ENCODE measurements at regions not wholly inside any gene's neighbourhood (a gene's known extent, or its start where the extent isn't known, plus 50 kb on each side); places are given as distances from the start of the nearest gene placed in this dataset.

DNA sequence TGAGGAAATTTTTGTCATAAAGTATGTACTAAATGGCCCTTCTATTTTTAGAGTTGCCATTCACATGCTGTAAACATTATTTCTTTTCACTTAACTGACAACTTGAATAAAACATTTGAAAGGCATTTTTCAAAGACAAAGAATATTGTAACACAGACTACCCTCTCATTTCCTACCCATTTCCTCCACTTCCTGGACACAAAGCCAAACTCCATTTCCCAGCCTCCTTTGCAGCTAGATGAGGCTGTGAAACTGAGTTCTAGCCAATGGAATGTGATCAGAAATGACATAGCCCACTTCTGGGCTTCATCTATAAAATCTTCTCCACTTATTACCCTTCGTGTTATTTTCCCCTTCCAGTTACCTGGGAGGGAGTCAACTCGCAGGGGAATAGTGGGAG is 288.9 kb upstream of the DPH6 start:
- Histone ChIP-seq H3K9me3 (no peaks in the 10 kb centered on the region), H3K27ac (no peak overlapping the region), H3K27me3 (no peaks in the 10 kb centered on the region), H3K36me3 (no peaks in the 10 kb centered on the region), H3K4me3 (no peak overlapping the region), H3K4me1 (no peaks in the 10 kb centered on the region)
- intact Hi-C loops (cut with DNase I): no loop called here
- DNase-seq (ENCODE audit: extremely low spot score in 2 of 2): no peak
- no peak for TF ChIP-seq POLR2A (IDR thresholded peaks at IDR 0.05)
- TF ChIP-seq, protein P1, sequence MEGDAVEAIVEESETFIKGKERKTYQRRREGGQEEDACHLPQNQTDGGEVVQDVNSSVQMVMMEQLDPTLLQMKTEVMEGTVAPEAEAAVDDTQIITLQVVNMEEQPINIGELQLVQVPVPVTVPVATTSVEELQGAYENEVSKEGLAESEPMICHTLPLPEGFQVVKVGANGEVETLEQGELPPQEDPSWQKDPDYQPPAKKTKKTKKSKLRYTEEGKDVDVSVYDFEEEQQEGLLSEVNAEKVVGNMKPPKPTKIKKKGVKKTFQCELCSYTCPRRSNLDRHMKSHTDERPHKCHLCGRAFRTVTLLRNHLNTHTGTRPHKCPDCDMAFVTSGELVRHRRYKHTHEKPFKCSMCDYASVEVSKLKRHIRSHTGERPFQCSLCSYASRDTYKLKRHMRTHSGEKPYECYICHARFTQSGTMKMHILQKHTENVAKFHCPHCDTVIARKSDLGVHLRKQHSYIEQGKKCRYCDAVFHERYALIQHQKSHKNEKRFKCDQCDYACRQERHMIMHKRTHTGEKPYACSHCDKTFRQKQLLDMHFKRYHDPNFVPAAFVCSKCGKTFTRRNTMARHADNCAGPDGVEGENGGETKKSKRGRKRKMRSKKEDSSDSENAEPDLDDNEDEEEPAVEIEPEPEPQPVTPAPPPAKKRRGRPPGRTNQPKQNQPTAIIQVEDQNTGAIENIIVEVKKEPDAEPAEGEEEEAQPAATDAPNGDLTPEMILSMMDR (IDR thresholded peaks at IDR 0.05): no peak
- TF ChIP-seq POLR2AphosphoS5 (IDR thresholded peaks at IDR 0.05; ENCODE audit: insufficient read depth in 1 of 2, low read depth in 1 of 2): no peak

DNA sequence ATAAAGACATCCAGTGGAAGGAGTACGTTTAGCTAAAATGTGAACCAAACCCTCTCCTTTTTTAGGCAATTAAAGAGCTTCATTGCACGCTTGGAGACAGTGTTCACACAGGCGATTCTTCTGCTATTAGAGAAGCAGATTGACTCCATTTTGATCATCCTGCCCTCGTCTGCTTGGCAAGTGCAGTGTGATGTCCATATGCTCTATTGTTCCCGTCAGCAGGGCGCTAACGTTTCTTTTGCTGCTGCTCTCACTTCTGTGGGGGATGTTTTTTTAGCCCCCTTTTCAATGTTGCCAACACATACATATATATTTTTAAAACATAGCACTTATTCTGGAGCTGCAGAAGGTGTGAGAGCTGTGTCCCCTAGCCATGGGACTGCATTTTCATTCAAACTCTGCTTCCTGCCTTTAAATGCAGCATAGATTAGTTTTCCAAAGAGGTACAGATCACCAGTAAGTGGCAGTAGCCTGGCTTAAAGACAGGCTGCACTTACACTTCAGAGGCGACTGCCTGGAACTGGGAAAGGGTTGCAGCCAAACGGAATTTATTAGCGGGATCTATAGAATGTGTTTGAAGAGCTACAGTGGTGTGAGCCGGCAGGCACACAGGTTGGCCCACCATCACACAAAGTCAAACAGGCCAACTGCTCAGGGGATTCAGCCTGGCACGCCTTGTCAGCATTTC is 292.6 kb upstream of the DPH6 start:
- Histone ChIP-seq H3K4me1 (no peaks in the 10 kb centered on the region), H3K27ac (no peak overlapping the region), H3K27me3 (no peaks in the 10 kb centered on the region), H3K4me3 (no peak overlapping the region), H3K36me3 (no peaks in the 10 kb centered on the region), H3K9me3 (no peaks in the 10 kb centered on the region)
- TF ChIP-seq, protein P1 (IDR thresholded peaks at IDR 0.05): no peak
- no peak for TF ChIP-seq POLR2A (IDR thresholded peaks at IDR 0.05)
- TF ChIP-seq POLR2AphosphoS5 (IDR thresholded peaks at IDR 0.05; ENCODE audit: insufficient read depth in 1 of 2, low read depth in 1 of 2): no peak
- no peak for DNase-seq (ENCODE audit: extremely low spot score in 2 of 2)
- intact Hi-C loops (cut with DNase I): no loop called here

DNA sequence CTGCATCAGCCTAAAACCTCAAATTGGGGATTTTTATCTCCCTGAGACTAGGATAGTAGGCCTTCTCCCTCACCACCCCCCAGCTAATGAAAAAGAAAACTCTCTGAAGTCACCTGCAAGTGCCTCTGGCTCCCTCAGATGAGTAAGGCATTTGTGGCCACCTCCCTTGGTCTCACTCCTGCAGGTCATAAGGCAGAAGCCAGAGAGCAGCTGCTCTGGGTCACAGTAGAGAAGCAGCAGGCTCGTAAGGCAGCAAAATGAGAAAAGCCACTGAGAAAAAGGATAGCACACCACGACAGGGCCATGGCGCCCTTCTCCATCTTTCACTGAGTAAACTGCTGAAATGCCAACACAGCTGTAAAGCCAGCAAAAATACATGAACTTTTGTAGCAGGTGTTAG is 296.7 kb upstream of the DPH6 start:
- TF ChIP-seq, protein P1 (IDR thresholded peaks at IDR 0.05): no peak
- TF ChIP-seq POLR2A (IDR thresholded peaks at IDR 0.05) (no peak), POLR2AphosphoS5 (IDR thresholded peaks at IDR 0.05; ENCODE audit: insufficient read depth in 1 of 2, low read depth in 1 of 2) (no peak)
- DNase-seq (ENCODE audit: extremely low spot score in 2 of 2): no peak
- intact Hi-C loops (cut with DNase I): no loop called here
- Histone ChIP-seq H3K4me3 (no peak overlapping the region), H3K27ac (no peak overlapping the region), H3K4me1 (no peaks in the 10 kb centered on the region), H3K9me3 (no peaks in the 10 kb centered on the region), H3K36me3 (no peaks in the 10 kb centered on the region), H3K27me3 (no peaks in the 10 kb centered on the region)

DNA sequence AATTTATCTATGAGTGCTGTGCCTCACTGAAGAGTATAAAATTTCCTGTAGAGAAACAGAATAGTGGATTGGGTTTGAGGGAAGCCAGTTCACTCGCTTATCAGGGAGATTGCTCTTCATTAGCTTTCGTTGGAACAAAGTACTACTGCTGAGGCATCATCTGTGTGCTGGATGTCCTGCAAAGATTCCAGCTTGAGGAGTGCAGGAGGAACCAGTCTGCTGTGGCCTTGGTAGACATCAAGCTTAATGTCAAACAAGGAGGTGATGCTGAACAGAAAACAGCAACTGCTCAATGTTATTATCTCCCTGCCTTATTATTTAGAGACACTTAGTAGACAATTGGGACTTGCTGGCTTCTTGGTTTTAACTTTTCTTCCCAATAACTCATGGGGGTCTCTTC is 297.5 kb upstream of the DPH6 start:
- Histone ChIP-seq H3K4me1 (no peaks in the 10 kb centered on the region), H3K27ac (no peak overlapping the region), H3K9me3 (no peaks in the 10 kb centered on the region), H3K36me3 (no peaks in the 10 kb centered on the region), H3K4me3 (no peak overlapping the region), H3K27me3 (no peaks in the 10 kb centered on the region)
- intact Hi-C loops (cut with DNase I): no loop called here
- DNase-seq (ENCODE audit: extremely low spot score in 2 of 2): no peak
- TF ChIP-seq, protein P1 (IDR thresholded peaks at IDR 0.05): no peak
- no peak for TF ChIP-seq POLR2A (IDR thresholded peaks at IDR 0.05)
- TF ChIP-seq POLR2AphosphoS5 (IDR thresholded peaks at IDR 0.05; ENCODE audit: insufficient read depth in 1 of 2, low read depth in 1 of 2): no peak

DNA sequence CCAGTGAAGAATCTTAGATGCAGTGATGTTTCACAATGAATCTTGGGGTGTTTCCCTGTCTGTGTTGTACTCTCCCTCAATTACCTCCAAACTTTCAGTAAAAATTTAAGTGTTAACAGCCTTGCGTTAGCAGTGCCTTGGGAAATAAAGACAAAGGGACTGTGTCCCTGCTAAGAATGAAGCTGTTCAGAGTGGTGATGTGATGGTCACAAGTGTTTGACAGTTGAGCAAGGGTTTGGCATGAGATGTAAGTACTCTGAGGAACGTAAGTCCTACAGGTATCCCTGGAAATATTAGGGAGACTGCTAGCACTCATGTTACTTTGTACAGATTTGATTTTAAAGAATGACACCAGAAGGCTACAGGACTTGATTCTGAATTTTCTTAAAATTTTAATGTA is 304.3 kb upstream of the DPH6 start:
- Histone ChIP-seq H3K36me3 (no peaks in the 10 kb centered on the region), H3K27me3 (no peaks in the 10 kb centered on the region), H3K27ac (no peak overlapping the region), H3K4me1 (no peaks in the 10 kb centered on the region), H3K4me3 (no peak overlapping the region), H3K9me3 (no peaks in the 10 kb centered on the region)
- intact Hi-C loops (cut with DNase I): no loop called here
- TF ChIP-seq POLR2A (IDR thresholded peaks at IDR 0.05) (no peak), POLR2AphosphoS5 (IDR thresholded peaks at IDR 0.05; ENCODE audit: insufficient read depth in 1 of 2, low read depth in 1 of 2) (no peak)
- TF ChIP-seq, protein P1 (IDR thresholded peaks at IDR 0.05): no peak
- no peak for DNase-seq (ENCODE audit: extremely low spot score in 2 of 2)

All from vagina (tissue), 2 donors.